Naive thymus-derived CD4-positive, alpha-beta T cell (primary cell): ENCODE measurements at regions not wholly inside any gene's neighbourhood (a gene's known extent, or its start where the extent isn't known, plus 50 kb on each side); places are given as distances from the start of the nearest gene placed in this dataset.

Experiments
- ATAC-seq: fragments of 150-1000 bp; cut with Tn5 transposase; 2 replicates; pipeline ENCODE4 v1.10.0; 2021; ENCODE audit warnings: mild to moderate bottlenecking, moderate library complexity
- CTCF ChIA-PET: fragments of 350-600 bp; sonication (Branson Sonifier 250); formaldehyde crosslinking; loops from one replicate; lab custom pipeline; 2021; ENCODE audit warnings: antibody characterized with exemption; lab: Charles Lee
- POLR2A ChIA-PET: fragments of 350-600 bp; sonication (Branson Sonifier 250); formaldehyde crosslinking; loops from one replicate; lab custom pipeline; 2021; ENCODE audit warnings: antibody characterized with exemption, inconsistent platforms; lab: Charles Lee
- DNase-seq, 9 donors: peaks; one replicate each; pipeline versions ENCODE4 v3.0.0 to v3.0.0-alpha.2; 2020 to 2022; ENCODE audit warnings: mixed read lengths in 1 of 9
- H3K27ac ChIP-seq: one replicate; pipeline ENCODE4 v1.7.0; 2013; ENCODE audit warnings: mild to moderate bottlenecking, low read depth, low read length, moderate library complexity
- H3K27me3 ChIP-seq, 2 donors: one replicate each; pipeline ENCODE4 v1.7.0; 2013; ENCODE audit warnings: low read length in 2 of 2, mild to moderate bottlenecking in 2 of 2, moderate library complexity in 2 of 2; ENCODE audit not compliant: control insufficient read depth in 2 of 2, insufficient read depth in 2 of 2
- H3K36me3 ChIP-seq, 3 experiments: 1 replicate in 2 of 3; 2 replicates in 1 of 3; pipeline ENCODE4 v1.7.0; 2013; ENCODE audit warnings: low read length in 3 of 3, mild to moderate bottlenecking in 3 of 3, moderate library complexity in 1 of 3; ENCODE audit not compliant: insufficient read depth in 3 of 3, control insufficient read depth in 2 of 3
- H3K4me1 ChIP-seq, 2 donors: one replicate each; pipeline ENCODE4 v1.7.0; 2013; ENCODE audit warnings: low read length in 2 of 2, mild to moderate bottlenecking in 2 of 2, moderate library complexity in 1 of 2; ENCODE audit not compliant: control insufficient read depth in 2 of 2, insufficient read depth in 2 of 2
- H3K4me3 ChIP-seq: 2 replicates; pipeline ENCODE4 v1.7.0; 2013; ENCODE audit warnings: mild to moderate bottlenecking, low read length
- H3K9me3 ChIP-seq, 3 experiments: 1 replicate in 2 of 3; 2 replicates in 1 of 3; pipeline ENCODE4 v1.7.0; 2013; ENCODE audit warnings: low read length in 3 of 3; ENCODE audit not compliant: control insufficient read depth in 2 of 3
- H3K27ac Mint-ChIP-seq, 9 donors: one replicate each; pipeline ENCODE4 v1.8.0; 2020 to 2022; ENCODE audit warnings: mixed read lengths in 9 of 9, mild to moderate bottlenecking in 8 of 9, moderate library complexity in 5 of 9, inconsistent platforms in 2 of 9
- H3K27me3 Mint-ChIP-seq, 5 donors: one replicate each; pipeline ENCODE4 v1.8.0; 2021 to 2022; ENCODE audit warnings: mixed read lengths in 5 of 5, mild to moderate bottlenecking in 1 of 5
- H3K36me3 Mint-ChIP-seq, 5 donors: one replicate each; pipeline ENCODE4 v1.8.0; 2020 to 2022; ENCODE audit warnings: mixed read lengths in 5 of 5, mild to moderate bottlenecking in 3 of 5, inconsistent platforms in 1 of 5
- H3K4me1 Mint-ChIP-seq, 7 donors: one replicate each; pipeline ENCODE4 v1.8.0; 2020 to 2022; ENCODE audit warnings: mixed read lengths in 7 of 7, mild to moderate bottlenecking in 3 of 7, inconsistent platforms in 1 of 7
- H3K4me3 Mint-ChIP-seq, 10 donors: one replicate each; pipeline ENCODE4 v1.8.0; 2020 to 2022; ENCODE audit warnings: mild to moderate bottlenecking in 10 of 10, mixed read lengths in 10 of 10, moderate library complexity in 6 of 10, inconsistent platforms in 2 of 10
- H3K9me3 Mint-ChIP-seq, 11 donors: one replicate each; pipeline ENCODE4 v1.8.0; 2020 to 2022; ENCODE audit warnings: mixed read lengths in 11 of 11, mild to moderate bottlenecking in 4 of 11, inconsistent platforms in 1 of 11, moderate library complexity in 1 of 11
- intact Hi-C, 2 donors: fragments of 100-400 bp; cut with micrococcal nuclease; formaldehyde crosslinking; loops; one replicate each; pipeline ENCODE4 v1.15.1; 2023

DNA sequence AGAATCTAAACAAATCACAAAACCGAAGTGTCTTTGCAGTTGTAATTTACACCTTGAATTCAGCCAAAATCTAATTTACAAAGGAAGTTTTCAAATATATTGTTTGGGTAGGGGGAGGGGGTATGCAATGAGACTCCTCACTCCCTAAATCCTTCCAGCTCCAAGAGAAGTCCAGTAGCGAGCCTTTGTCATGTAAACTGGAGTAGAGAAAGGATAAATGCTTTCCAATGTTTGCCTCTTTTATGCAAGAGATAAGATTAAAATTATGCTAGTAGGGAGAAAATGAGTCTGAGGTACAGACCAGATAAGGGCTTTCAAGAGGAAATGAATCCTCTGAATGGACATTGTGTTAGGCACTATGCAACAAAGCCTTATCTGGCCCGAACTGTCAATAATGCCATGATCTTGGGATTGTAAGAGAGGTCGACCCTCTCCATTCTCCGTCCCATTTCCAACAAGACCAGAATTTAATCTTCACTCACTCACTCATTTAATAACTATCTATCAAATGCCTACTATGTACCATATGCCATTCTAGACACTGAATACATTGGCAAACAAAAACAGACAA is 199.2 kb downstream of the LACC1 start:
- H3K4me3 Mint-ChIP-seq: no peak overlapping the region
- peaks cover 0 to 4% (median 0%) of the 10 kb centered on the region in 5 donors for H3K27me3 Mint-ChIP-seq
- intact Hi-C loops: no loop called here
- ChIA-PET POLR2A (no interaction called here), CTCF (no interaction called here)
- peaks cover 0 to 12% (median 6%) of the 10 kb centered on the region in 11 donors for H3K9me3 Mint-ChIP-seq
- Histone ChIP-seq H3K27ac (no peak overlapping the region), H3K9me3 (no peaks in the 10 kb centered on the region), H3K27me3 (no peaks in the 10 kb centered on the region), H3K4me1 (no peaks in the 10 kb centered on the region), H3K36me3 (no peaks in the 10 kb centered on the region), H3K4me3 (no peak overlapping the region)
- no peak for DNase-seq
- no peak for ATAC-seq
- H3K4me1 Mint-ChIP-seq: no peaks in the 10 kb centered on the region
- peak overlapping the region in 1 of 9 donors; percentile 2 for H3K27ac Mint-ChIP-seq
- H3K36me3 Mint-ChIP-seq: peaks cover 0 to 8% (median 0%) of the 10 kb centered on the region in 5 donors

GRCh38 chr13:44079413-44080205 is 199.9 kb downstream of the LACC1 start:
- Histone ChIP-seq H3K4me3 (no peak overlapping the region), H3K9me3 (no peaks in the 10 kb centered on the region), H3K4me1 (no peaks in the 10 kb centered on the region), H3K27ac (no peak overlapping the region), H3K27me3 (no peaks in the 10 kb centered on the region), H3K36me3 (no peaks in the 10 kb centered on the region)
- DNase-seq (no peak), ATAC-seq (no peak)
- Mint-ChIP-seq H3K4me3 (no peak overlapping the region), H3K9me3 (peaks cover 0 to 12% (median 6%) of the 10 kb centered on the region in 11 donors), H3K27me3 (peaks cover 0 to 4% (median 0%) of the 10 kb centered on the region in 5 donors), H3K4me1 (no peaks in the 10 kb centered on the region), H3K27ac (no peak overlapping the region), H3K36me3 (peaks cover 0 to 8% (median 0%) of the 10 kb centered on the region in 5 donors)
- ChIA-PET POLR2A (no interaction called here), CTCF (no interaction called here)
- intact Hi-C loops: no loop called here

- Histone ChIP-seq H3K4me3 (no peak overlapping the region), H3K9me3 (no peaks in the 10 kb centered on the region), H3K36me3 (no peaks in the 10 kb centered on the region), H3K27me3 (no peaks in the 10 kb centered on the region), H3K4me1 (peaks cover 0 to 3% of the 10 kb centered on the region in 2 donors), H3K27ac (no peak overlapping the region)
- H3K27ac Mint-ChIP-seq: no peak overlapping the region
- intact Hi-C loops: no loop called here
- POLR2A ChIA-PET: no interaction called here
- H3K4me1 Mint-ChIP-seq: peaks cover 4 to 14% (median 10%) of the 10 kb centered on the region in 7 donors
- H3K4me3 Mint-ChIP-seq: no peak overlapping the region
- H3K9me3 Mint-ChIP-seq: peaks cover 0 to 14% (median 6%) of the 10 kb centered on the region in 11 donors
- ATAC-seq: no peak
- CTCF ChIA-PET: no interaction called here
- no peak for DNase-seq
- peaks cover 0 to 19% (median 0%) of the 10 kb centered on the region in 5 donors for H3K27me3 Mint-ChIP-seq
- H3K36me3 Mint-ChIP-seq: peaks cover 0 to 8% (median 0%) of the 10 kb centered on the region in 5 donors
Measured at GRCh38 chr13:44084146-44084545, 204.4 kb downstream of the LACC1 start.

DNA sequence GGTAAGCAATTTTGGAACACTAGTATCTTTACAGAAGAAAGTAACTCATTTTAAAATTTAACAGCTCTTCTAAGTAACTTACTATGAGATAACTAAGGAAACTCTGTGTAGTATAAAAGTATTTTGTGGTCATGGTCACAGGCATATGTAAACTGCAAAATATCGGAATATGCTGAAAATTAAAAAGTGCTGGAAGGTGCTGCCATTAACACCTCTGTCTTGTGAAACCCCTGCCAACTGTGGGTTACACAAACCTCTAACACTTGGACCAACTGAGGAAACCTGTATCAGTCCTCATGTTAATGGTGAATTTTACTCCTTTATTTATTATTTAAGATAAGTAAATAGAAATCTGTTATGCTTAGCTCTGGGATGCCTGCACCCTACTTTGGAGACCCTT is 206.7 kb downstream of the LACC1 start:
- Histone ChIP-seq H3K27ac (no peak overlapping the region), H3K9me3 (no peaks in the 10 kb centered on the region), H3K36me3 (no peaks in the 10 kb centered on the region), H3K4me1 (peaks cover 0 to 8% of the 10 kb centered on the region in 2 donors), H3K27me3 (no peaks in the 10 kb centered on the region), H3K4me3 (no peak overlapping the region)
- peaks cover 12 to 30% (median 18%) of the 10 kb centered on the region in 7 donors for H3K4me1 Mint-ChIP-seq
- ChIA-PET POLR2A (no interaction called here), CTCF (no interaction called here)
- H3K27ac Mint-ChIP-seq: no peak overlapping the region
- no peak overlapping the region for H3K4me3 Mint-ChIP-seq
- peaks cover 0 to 8% (median 0%) of the 10 kb centered on the region in 5 donors for H3K36me3 Mint-ChIP-seq
- intact Hi-C loops: no loop called here
- H3K9me3 Mint-ChIP-seq: peaks cover 0 to 14% (median 7%) of the 10 kb centered on the region in 11 donors
- peaks cover 0 to 19% (median 0%) of the 10 kb centered on the region in 5 donors for H3K27me3 Mint-ChIP-seq
- ATAC-seq (no peak), DNase-seq (no peak)

GRCh38 chr13:44088411-44088810 is 208.7 kb downstream of the LACC1 start:
- no peaks in the 10 kb centered on the region for H3K27me3 ChIP-seq
- Mint-ChIP-seq H3K27ac (peak overlapping the region in 1 of 9 donors; percentile 14), H3K27me3 (peaks cover 0 to 23% (median 0%) of the 10 kb centered on the region in 5 donors), H3K9me3 (peaks cover 0 to 13% (median 0%) of the 10 kb centered on the region in 11 donors), H3K4me1 (peaks cover 13 to 35% (median 19%) of the 10 kb centered on the region in 7 donors), H3K4me3 (peak overlapping the region in 1 of 10 donors; percentile 43), H3K36me3 (no peaks in the 10 kb centered on the region)
- ATAC-seq (no peak), DNase-seq (no peak)
- peaks cover 0 to 8% of the 10 kb centered on the region in 2 donors for H3K4me1 ChIP-seq
- no peak overlapping the region for H3K27ac ChIP-seq
- intact Hi-C loops: no loop called here
- no peak overlapping the region for H3K4me3 ChIP-seq
- H3K9me3 ChIP-seq: no peaks in the 10 kb centered on the region
- H3K36me3 ChIP-seq: no peaks in the 10 kb centered on the region
- CTCF ChIA-PET: no interaction called here
- POLR2A ChIA-PET: no interaction called here

DNA sequence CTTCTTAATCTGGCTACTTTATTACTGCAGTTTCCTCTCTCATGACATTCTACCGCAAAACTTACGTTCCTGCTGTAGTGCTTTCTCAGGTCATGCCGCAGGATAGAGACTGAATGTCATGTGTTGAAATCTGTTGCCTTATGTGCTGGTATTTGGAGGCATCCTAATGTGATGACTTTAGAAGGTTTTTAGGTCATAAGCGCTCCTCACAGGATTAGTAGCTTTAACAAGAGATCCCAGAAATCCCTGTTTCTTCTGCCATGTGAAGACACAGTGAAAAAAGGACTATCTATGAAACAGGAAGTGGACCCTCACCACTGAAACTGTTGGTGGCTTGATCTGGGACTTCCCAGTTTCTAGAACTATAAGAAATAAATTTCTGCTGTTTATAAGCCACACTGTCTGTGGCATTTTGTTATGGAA is 209.3 kb downstream of the LACC1 start:
- Mint-ChIP-seq H3K27me3 (peaks cover 0 to 23% (median 0%) of the 10 kb centered on the region in 5 donors), H3K27ac (peak overlapping the region in 2 of 9 donors; percentile 46 to 54), H3K4me1 (peaks cover 13 to 35% (median 19%) of the 10 kb centered on the region in 7 donors), H3K4me3 (peak overlapping the region in 5 of 10 donors; percentile 15 to 44 (median 16)), H3K36me3 (no peaks in the 10 kb centered on the region), H3K9me3 (peaks cover 0 to 13% (median 0%) of the 10 kb centered on the region in 11 donors)
- no peak overlapping the region for H3K4me3 ChIP-seq
- no peaks in the 10 kb centered on the region for H3K9me3 ChIP-seq
- peak; percentile 54 for ATAC-seq
- ChIA-PET CTCF (no interaction called here), POLR2A (no interaction called here)
- intact Hi-C loops: no loop called here
- H3K36me3 ChIP-seq: no peaks in the 10 kb centered on the region
- DNase-seq: peak in 4 of 9 donors; percentile 5 to 28 (median 12)
- peaks cover 0 to 8% of the 10 kb centered on the region in 2 donors for H3K4me1 ChIP-seq
- H3K27ac ChIP-seq: no peak overlapping the region
- H3K27me3 ChIP-seq: no peaks in the 10 kb centered on the region
